Loucy (cell line): ENCODE measurements at regions not wholly inside any gene's neighbourhood (a gene's known extent, or its start where the extent isn't known, plus 50 kb on each side); places are given as distances from the start of the nearest gene placed in this dataset.
"Not testable (repeated sequence)": the region's sequence is repeated elsewhere in the genome, so short reads cannot be mapped to it uniquely, and the experiment has no call there.

Source experiments
- EZH2phosphoT487 ChIP-seq: fragments of 200-600 bp; IDR thresholded peaks from 2 replicates; pipeline ENCODE4 v1.6.1; 2018; ENCODE audit warnings: antibody characterized with exemption, mild to moderate bottlenecking, moderate library complexity, borderline replicate concordance
- TF ChIP-seq, protein P1 (sequence below): fragments of 200-600 bp; sonication (generic); conservative IDR thresholded peaks from 2 replicates; pipeline ENCODE4 v1.5.1; 2014; ENCODE audit warnings: mild to moderate bottlenecking, antibody characterized with exemption, low read length

DNA sequence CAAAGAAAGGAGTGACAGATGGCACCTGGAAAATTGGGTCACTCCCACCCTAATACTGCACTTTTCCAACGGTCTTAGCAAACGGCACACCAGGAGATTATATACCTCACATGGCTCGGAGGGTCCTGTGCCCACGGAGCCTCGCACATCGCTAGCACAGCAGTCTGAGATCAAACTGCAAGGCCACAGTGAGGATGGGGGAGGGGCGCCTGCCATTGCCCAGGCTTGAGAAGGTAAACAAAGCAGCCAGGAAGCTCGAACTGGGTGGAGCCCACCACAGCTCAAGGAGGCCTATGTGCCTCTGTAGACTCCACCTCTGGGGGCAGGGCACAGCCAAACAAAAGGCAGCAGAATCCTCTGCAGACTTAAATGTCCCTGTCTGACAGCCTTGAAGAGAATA is 1149.7 kb downstream of the DNAJB9 start:
- TF ChIP-seq, protein P1, sequence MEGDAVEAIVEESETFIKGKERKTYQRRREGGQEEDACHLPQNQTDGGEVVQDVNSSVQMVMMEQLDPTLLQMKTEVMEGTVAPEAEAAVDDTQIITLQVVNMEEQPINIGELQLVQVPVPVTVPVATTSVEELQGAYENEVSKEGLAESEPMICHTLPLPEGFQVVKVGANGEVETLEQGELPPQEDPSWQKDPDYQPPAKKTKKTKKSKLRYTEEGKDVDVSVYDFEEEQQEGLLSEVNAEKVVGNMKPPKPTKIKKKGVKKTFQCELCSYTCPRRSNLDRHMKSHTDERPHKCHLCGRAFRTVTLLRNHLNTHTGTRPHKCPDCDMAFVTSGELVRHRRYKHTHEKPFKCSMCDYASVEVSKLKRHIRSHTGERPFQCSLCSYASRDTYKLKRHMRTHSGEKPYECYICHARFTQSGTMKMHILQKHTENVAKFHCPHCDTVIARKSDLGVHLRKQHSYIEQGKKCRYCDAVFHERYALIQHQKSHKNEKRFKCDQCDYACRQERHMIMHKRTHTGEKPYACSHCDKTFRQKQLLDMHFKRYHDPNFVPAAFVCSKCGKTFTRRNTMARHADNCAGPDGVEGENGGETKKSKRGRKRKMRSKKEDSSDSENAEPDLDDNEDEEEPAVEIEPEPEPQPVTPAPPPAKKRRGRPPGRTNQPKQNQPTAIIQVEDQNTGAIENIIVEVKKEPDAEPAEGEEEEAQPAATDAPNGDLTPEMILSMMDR, result not testable (repeated sequence)
- not testable (repeated sequence) for TF ChIP-seq EZH2phosphoT487
